PC-3 (cell line): ENCODE measurements at regions not wholly inside any gene's neighbourhood (a gene's known extent, or its start where the extent isn't known, plus 50 kb on each side); places are given as distances from the start of the nearest gene placed in this dataset.

Experiments used
- EZH2 ChIP-seq: fragments of 300-600 bp; sonication (generic); IDR thresholded peaks from one replicate; pipeline ENCODE4 v1.6.1; 2017; ENCODE audit warnings: antibody characterized with exemption, mild to moderate bottlenecking, low read length; ENCODE audit not compliant: unreplicated experiment
- EZH2phosphoT487 ChIP-seq: fragments of 300-600 bp; sonication (generic); IDR thresholded peaks from 2 replicates; pipeline ENCODE4 v1.6.1; 2018; ENCODE audit warnings: mild to moderate bottlenecking, antibody characterized with exemption, low read length, borderline replicate concordance
- TF ChIP-seq, protein P1 (sequence below): fragments of 300-600 bp; sonication (generic); conservative IDR thresholded peaks from 2 replicates; pipeline ENCODE4 v1.5.1; 2017; ENCODE audit warnings: antibody characterized with exemption, low read depth, mild to moderate bottlenecking, low read length

DNA sequence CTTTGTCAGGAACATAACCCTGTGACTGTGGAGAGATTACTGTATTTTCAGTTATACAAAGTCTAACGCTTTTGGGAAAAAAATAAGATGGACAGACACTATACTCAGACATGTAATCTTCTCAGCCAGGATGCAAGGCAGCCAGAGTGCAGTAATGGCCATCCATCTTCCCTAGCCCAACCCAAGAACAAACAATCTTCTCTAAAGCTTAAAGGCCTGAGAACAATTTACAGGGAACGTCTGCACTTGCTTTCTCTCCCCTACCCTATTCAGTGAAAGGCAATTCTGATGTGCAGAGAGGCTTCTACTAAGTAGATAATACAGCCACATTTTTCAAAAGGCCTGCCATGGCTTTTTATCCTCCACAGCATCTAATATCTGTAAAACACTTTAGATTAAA, 471.3 kb downstream of the FGF13 start:
- TF ChIP-seq EZH2 (no peak), EZH2phosphoT487 (no peak)
- TF ChIP-seq, protein P1, sequence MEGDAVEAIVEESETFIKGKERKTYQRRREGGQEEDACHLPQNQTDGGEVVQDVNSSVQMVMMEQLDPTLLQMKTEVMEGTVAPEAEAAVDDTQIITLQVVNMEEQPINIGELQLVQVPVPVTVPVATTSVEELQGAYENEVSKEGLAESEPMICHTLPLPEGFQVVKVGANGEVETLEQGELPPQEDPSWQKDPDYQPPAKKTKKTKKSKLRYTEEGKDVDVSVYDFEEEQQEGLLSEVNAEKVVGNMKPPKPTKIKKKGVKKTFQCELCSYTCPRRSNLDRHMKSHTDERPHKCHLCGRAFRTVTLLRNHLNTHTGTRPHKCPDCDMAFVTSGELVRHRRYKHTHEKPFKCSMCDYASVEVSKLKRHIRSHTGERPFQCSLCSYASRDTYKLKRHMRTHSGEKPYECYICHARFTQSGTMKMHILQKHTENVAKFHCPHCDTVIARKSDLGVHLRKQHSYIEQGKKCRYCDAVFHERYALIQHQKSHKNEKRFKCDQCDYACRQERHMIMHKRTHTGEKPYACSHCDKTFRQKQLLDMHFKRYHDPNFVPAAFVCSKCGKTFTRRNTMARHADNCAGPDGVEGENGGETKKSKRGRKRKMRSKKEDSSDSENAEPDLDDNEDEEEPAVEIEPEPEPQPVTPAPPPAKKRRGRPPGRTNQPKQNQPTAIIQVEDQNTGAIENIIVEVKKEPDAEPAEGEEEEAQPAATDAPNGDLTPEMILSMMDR, result no peak
